Activated B cell treated with CpG ODN at 0.5 μM for 24 hours (primary cell): ENCODE measurements at regions not wholly inside any gene's neighbourhood (a gene's known extent, or its start where the extent isn't known, plus 50 kb on each side); places are given as distances from the start of the nearest gene placed in this dataset.

Source experiments
- ATAC-seq: fragments of 200-7000 bp; cut with Tn5 transposase; one replicate; pipeline ENCODE4 v1.10.0; 2021; ENCODE audit warnings: low read depth, mild to moderate bottlenecking, moderate library complexity
- CTCF ChIA-PET: fragments of 350-600 bp; sonication (Branson Sonifier 250); formaldehyde crosslinking; loops from one replicate; lab custom pipeline; 2021; ENCODE audit warnings: antibody characterized with exemption; lab: Charles Lee
- POLR2A ChIA-PET: fragments of 350-600 bp; sonication (Branson Sonifier 250); formaldehyde crosslinking; loops from one replicate; lab custom pipeline; 2021; ENCODE audit warnings: antibody characterized with exemption; lab: Charles Lee
- DNase-seq: peaks from one replicate; pipeline ENCODE4 v3.0.0; 2022
- H3K27ac Mint-ChIP-seq: one replicate; pipeline ENCODE4 v1.8.0; 2020; ENCODE audit warnings: mixed read lengths
- H3K27me3 Mint-ChIP-seq: one replicate; pipeline ENCODE4 v1.8.0; 2021; ENCODE audit warnings: mixed read lengths
- H3K36me3 Mint-ChIP-seq: one replicate; pipeline ENCODE4 v1.8.0; 2021; ENCODE audit warnings: low read depth, mixed read lengths
- H3K4me1 Mint-ChIP-seq: one replicate; pipeline ENCODE4 v1.8.0; 2021; ENCODE audit warnings: mixed read lengths
- H3K4me3 Mint-ChIP-seq: one replicate; pipeline ENCODE4 v1.8.0; 2020; ENCODE audit warnings: mild to moderate bottlenecking, mixed read lengths
- H3K9me3 Mint-ChIP-seq: one replicate; pipeline ENCODE4 v1.8.0; 2020; ENCODE audit warnings: mixed read lengths
- intact Hi-C: fragments of 100-400 bp; cut with micrococcal nuclease; formaldehyde crosslinking; loops from one replicate; pipeline ENCODE4 v1.15.1; 2024
- TF ChIP-seq, protein P1 (sequence below): fragments of 200-600 bp; IDR thresholded peaks from one replicate; pipeline ENCODE4 v1.8.0; 2022; ENCODE audit warnings: antibody characterized with exemption, mild to moderate bottlenecking

DNA sequence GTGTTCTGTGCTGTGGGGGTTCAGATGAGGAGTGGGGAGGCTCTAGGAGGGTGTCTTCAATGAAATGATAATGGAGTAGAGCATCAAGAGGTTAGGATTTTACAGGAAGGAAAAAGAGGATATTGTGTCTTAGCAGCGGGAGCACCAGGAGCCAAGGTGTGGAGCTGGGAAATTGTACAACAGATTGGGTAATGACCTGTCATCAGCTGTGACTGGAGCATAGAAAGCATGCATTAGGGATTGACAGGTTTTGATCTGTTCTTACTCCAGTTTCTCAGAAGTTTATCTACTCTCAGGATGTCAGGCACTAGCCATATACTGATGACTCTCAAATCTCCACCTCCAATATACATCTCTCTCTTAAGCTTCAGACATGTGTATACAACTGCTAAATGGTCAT lies 196.9 kb downstream of the ARHGAP12 start:
- Mint-ChIP-seq H3K9me3 (peaks cover 5% of the 10 kb centered on the region), H3K27ac (no peak overlapping the region), H3K36me3 (no peaks in the 10 kb centered on the region), H3K4me3 (no peak overlapping the region), H3K4me1 (no peaks in the 10 kb centered on the region), H3K27me3 (peaks cover 8% of the 10 kb centered on the region)
- intact Hi-C loops: no loop called here
- ChIA-PET POLR2A (no interaction called here), CTCF (no interaction called here)
- DNase-seq (no peak), ATAC-seq (no peak)
- TF ChIP-seq, protein P1, sequence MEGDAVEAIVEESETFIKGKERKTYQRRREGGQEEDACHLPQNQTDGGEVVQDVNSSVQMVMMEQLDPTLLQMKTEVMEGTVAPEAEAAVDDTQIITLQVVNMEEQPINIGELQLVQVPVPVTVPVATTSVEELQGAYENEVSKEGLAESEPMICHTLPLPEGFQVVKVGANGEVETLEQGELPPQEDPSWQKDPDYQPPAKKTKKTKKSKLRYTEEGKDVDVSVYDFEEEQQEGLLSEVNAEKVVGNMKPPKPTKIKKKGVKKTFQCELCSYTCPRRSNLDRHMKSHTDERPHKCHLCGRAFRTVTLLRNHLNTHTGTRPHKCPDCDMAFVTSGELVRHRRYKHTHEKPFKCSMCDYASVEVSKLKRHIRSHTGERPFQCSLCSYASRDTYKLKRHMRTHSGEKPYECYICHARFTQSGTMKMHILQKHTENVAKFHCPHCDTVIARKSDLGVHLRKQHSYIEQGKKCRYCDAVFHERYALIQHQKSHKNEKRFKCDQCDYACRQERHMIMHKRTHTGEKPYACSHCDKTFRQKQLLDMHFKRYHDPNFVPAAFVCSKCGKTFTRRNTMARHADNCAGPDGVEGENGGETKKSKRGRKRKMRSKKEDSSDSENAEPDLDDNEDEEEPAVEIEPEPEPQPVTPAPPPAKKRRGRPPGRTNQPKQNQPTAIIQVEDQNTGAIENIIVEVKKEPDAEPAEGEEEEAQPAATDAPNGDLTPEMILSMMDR: no peak

DNA sequence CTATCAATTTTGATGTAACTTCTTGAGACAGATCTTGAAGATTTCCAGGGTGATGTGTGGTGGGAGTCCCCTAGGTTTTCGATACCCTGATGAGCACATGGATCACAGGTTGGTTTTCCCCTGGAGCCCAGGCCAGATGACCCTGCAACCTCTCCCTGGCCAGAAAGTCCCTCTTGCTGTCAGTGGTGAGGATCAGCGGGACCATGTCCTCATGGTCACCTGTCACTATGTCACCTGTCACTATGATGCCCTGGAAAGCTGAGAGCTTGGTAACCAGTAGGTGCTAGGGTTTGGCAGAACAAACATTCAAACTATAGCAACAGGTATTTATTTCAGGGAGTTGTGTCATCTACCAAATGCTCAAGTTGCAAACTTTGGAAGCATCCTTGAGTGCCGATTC lies 197.9 kb downstream of the ARHGAP12 start:
- no peak for DNase-seq
- Mint-ChIP-seq H3K36me3 (no peaks in the 10 kb centered on the region), H3K9me3 (peaks cover 5% of the 10 kb centered on the region), H3K4me3 (no peak overlapping the region), H3K4me1 (no peaks in the 10 kb centered on the region), H3K27ac (no peak overlapping the region), H3K27me3 (peaks cover 8% of the 10 kb centered on the region)
- intact Hi-C loops: no loop called here
- TF ChIP-seq, protein P1: no peak
- ChIA-PET POLR2A (no interaction called here), CTCF (no interaction called here)
- no peak for ATAC-seq

DNA sequence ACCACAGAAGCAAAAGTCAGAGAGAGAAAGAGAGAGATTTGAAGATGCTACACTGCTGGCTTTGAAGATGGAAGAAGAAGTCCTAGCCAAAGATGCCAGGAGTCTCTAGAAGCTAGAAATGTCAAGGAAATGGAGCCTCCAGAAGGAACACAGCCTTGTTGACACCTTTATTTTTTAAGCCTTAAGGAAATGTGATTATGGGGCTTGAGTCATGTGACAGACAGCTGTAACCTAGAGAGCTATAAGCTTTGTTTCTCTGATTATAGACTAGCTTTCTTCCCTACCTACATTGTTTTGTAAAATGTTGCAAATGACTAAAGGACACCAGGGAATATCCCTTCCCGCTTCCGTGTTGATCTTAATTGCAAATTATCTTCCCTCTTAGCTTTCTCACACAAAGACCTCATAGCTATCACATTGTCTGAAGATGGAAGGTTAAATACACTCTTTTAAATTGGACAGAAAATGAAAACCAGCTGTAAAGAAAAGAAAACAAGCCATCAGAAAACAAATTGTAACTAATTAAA lies 199.9 kb downstream of the ARHGAP12 start:
- ChIA-PET CTCF (no interaction called here), POLR2A (no interaction called here)
- no peak for DNase-seq
- Mint-ChIP-seq H3K9me3 (no peaks in the 10 kb centered on the region), H3K27me3 (peaks cover 8% of the 10 kb centered on the region), H3K4me1 (no peaks in the 10 kb centered on the region), H3K27ac (no peak overlapping the region), H3K4me3 (no peak overlapping the region), H3K36me3 (no peaks in the 10 kb centered on the region)
- TF ChIP-seq, protein P1: no peak
- ATAC-seq: no peak
- intact Hi-C loops: no loop called here

DNA sequence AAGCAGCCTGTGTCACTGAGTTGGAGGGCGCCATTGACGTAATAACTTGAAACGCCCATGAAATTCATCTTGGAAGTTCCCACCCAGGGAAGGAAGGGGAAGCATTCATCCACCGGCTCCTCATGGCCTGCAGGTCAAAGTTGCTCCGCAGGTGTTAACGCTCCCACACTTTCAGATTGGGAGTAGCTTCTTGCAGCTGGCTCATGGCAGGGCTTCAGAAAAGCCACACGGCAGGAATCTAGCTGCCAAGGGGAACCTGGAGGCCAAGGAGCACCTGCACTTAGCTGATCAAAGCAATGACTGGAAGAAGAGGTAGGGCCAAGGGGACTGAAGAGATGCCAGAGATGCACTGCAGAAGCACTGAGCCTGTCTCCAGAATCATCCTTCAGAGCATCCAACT lies 203.2 kb downstream of the ARHGAP12 start:
- no peak for DNase-seq
- intact Hi-C loops: no loop called here
- POLR2A ChIA-PET: no interaction called here
- Mint-ChIP-seq H3K9me3 (no peaks in the 10 kb centered on the region), H3K4me1 (no peaks in the 10 kb centered on the region), H3K27ac (no peak overlapping the region), H3K36me3 (no peaks in the 10 kb centered on the region), H3K4me3 (no peak overlapping the region), H3K27me3 (peaks cover 1% of the 10 kb centered on the region)
- TF ChIP-seq, protein P1: no peak
- CTCF ChIA-PET: no interaction called here
- ATAC-seq: no peak

DNA sequence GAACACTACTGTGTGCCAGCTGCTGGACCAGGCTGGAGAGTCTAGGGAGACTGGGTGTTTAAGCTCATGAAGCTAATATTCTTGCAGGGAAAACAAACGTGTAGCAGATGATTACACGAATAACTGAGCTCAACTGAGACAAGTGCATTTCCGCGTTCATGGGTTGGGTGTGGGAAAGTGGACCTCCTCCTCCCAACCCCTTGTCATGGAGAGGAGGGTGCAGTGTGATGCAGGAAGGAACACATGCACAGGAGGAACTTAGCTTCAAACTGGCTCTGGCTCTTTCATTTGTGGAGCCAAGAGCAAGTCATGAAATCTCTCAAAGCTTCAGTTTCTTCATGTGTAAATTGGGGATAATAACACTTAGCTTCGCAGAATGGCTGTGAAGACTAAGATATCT lies 204.3 kb downstream of the ARHGAP12 start:
- intact Hi-C loops: no loop called here
- TF ChIP-seq, protein P1: no peak
- no peak for ATAC-seq
- Mint-ChIP-seq H3K4me3 (no peak overlapping the region), H3K9me3 (no peaks in the 10 kb centered on the region), H3K27me3 (peaks cover 1% of the 10 kb centered on the region), H3K4me1 (no peaks in the 10 kb centered on the region), H3K36me3 (no peaks in the 10 kb centered on the region), H3K27ac (no peak overlapping the region)
- no peak for DNase-seq
- CTCF ChIA-PET: no interaction called here
- POLR2A ChIA-PET: no interaction called here
